ENCODE measurements at regions not wholly inside any gene's neighbourhood (a gene's known extent, or its start where the extent isn't known, plus 50 kb on each side); places are given as distances from the start of the nearest gene placed in this dataset.
"Not testable (repeated sequence)": the region's sequence is repeated elsewhere in the genome, so short reads cannot be mapped to it uniquely, and the experiment has no call there.

GRCh38 chr3:557972-558371 lies 361.4 kb downstream of the CHL1 start:
- H3K9me3 Mint-ChIP-seq: peaks cover 2% of the 10 kb centered on the region
- peaks cover 5% of the 10 kb centered on the region for H3K27me3 Mint-ChIP-seq (ENCODE audit: low read depth)
- no peak overlapping the region for H3K27ac Mint-ChIP-seq (ENCODE audit: unreplicated experiment)
- no peaks in the 10 kb centered on the region for H3K4me1 Mint-ChIP-seq
- no peaks in the 10 kb centered on the region for H3K36me3 Mint-ChIP-seq (ENCODE audit: low read depth)
- DNase-seq (ENCODE audit: low read depth, low spot score): no peak
- no peak for TF ChIP-seq CTCF (conservative IDR thresholded peaks at IDR 0.05)
- H3K4me3 Mint-ChIP-seq: no peak overlapping the region

- no peaks in the 10 kb centered on the region for H3K4me1 Mint-ChIP-seq
- no peak for DNase-seq (ENCODE audit: low read depth, low spot score)
- H3K4me3 Mint-ChIP-seq: no peak overlapping the region
- TF ChIP-seq CTCF (conservative IDR thresholded peaks at IDR 0.05): no peak
- H3K27ac Mint-ChIP-seq (ENCODE audit: unreplicated experiment): no peak overlapping the region
- H3K36me3 Mint-ChIP-seq (ENCODE audit: low read depth): no peaks in the 10 kb centered on the region
- H3K27me3 Mint-ChIP-seq (ENCODE audit: low read depth): peaks cover 6% of the 10 kb centered on the region
- H3K9me3 Mint-ChIP-seq: no peaks in the 10 kb centered on the region
Measured at GRCh38 chr3:567488-568185, 371.1 kb downstream of the CHL1 start.

- H3K9me3 Mint-ChIP-seq; H3K27me3 Mint-ChIP-seq (ENCODE audit: low read depth); H3K36me3 Mint-ChIP-seq (ENCODE audit: low read depth); H3K4me1 Mint-ChIP-seq; H3K27ac Mint-ChIP-seq (ENCODE audit: unreplicated experiment); DNase-seq (ENCODE audit: low read depth, low spot score); H3K4me3 Mint-ChIP-seq: not testable (repeated sequence)
Measured at GRCh38 chr3:579529-579928, 383.0 kb downstream of the CHL1 start.

- not testable (repeated sequence) for H3K36me3 Mint-ChIP-seq (ENCODE audit: low read depth); DNase-seq (ENCODE audit: low read depth, low spot score); H3K4me3 Mint-ChIP-seq; H3K4me1 Mint-ChIP-seq; H3K27me3 Mint-ChIP-seq (ENCODE audit: low read depth); H3K27ac Mint-ChIP-seq (ENCODE audit: unreplicated experiment); H3K9me3 Mint-ChIP-seq
Measured at GRCh38 chr3:589066-589465, 392.5 kb downstream of the CHL1 start.

GRCh38 chr3:597304-597703 lies 400.7 kb downstream of the CHL1 start:
- H3K36me3 Mint-ChIP-seq (ENCODE audit: low read depth); DNase-seq (ENCODE audit: low read depth, low spot score); H3K27me3 Mint-ChIP-seq (ENCODE audit: low read depth); H3K4me3 Mint-ChIP-seq; H3K27ac Mint-ChIP-seq (ENCODE audit: unreplicated experiment); H3K9me3 Mint-ChIP-seq; H3K4me1 Mint-ChIP-seq: not testable (repeated sequence)

GRCh38 chr3:597746-598145 lies 401.2 kb downstream of the CHL1 start:
- H3K27me3 Mint-ChIP-seq (ENCODE audit: low read depth): not testable (repeated sequence)

GRCh38 chr3:607480-607879 lies 410.9 kb downstream of the CHL1 start:
- not testable (repeated sequence) for H3K9me3 Mint-ChIP-seq; H3K4me1 Mint-ChIP-seq; H3K27me3 Mint-ChIP-seq (ENCODE audit: low read depth); H3K27ac Mint-ChIP-seq (ENCODE audit: unreplicated experiment); DNase-seq (ENCODE audit: low read depth, low spot score); H3K4me3 Mint-ChIP-seq; H3K36me3 Mint-ChIP-seq (ENCODE audit: low read depth)

More at GRCh38 chr3:597746-598145, 401.2 kb downstream of the CHL1 start:
- H3K4me1 Mint-ChIP-seq; H3K4me3 Mint-ChIP-seq; H3K36me3 Mint-ChIP-seq (ENCODE audit: low read depth); DNase-seq (ENCODE audit: low read depth, low spot score); H3K9me3 Mint-ChIP-seq; H3K27ac Mint-ChIP-seq (ENCODE audit: unreplicated experiment): not testable (repeated sequence)

- no peaks in the 10 kb centered on the region for H3K9me3 Mint-ChIP-seq
- H3K27ac Mint-ChIP-seq (ENCODE audit: unreplicated experiment): no peak overlapping the region
- H3K27me3 Mint-ChIP-seq (ENCODE audit: low read depth): peaks cover 13% of the 10 kb centered on the region
- DNase-seq (ENCODE audit: low read depth, low spot score): no peak
- no peak for TF ChIP-seq CTCF (conservative IDR thresholded peaks at IDR 0.05)
- H3K36me3 Mint-ChIP-seq (ENCODE audit: low read depth): no peaks in the 10 kb centered on the region
- no peak overlapping the region for H3K4me3 Mint-ChIP-seq
- no peaks in the 10 kb centered on the region for H3K4me1 Mint-ChIP-seq
Measured at GRCh38 chr3:621714-622113, 425.2 kb downstream of the CHL1 start.

Data from neural crest cell (in vitro differentiated cells).